Stimulated activated memory B cell treated with anti-CD40 and anti-IgM and Interleukin-4, amounts not matched to agents 10 μg/mL and 1 μg/mL and 100 μg/mL, for 72 hours (primary cell): ENCODE measurements at regions not wholly inside any gene's neighbourhood (a gene's known extent, or its start where the extent isn't known, plus 50 kb on each side); places are given as distances from the start of the nearest gene placed in this dataset.
A peak's percentile ranks its signal among the peaks of the same experiment; 100 is the strongest.

Source experiments
- ATAC-seq: fragments of 150-1000 bp; cut with Tn5 transposase; 2 replicates; pipeline ENCODE4 v1.10.0; 2021
- H3K27ac Mint-ChIP-seq: one replicate; pipeline ENCODE4 v1.8.0; 2022; ENCODE audit warnings: mild to moderate bottlenecking, mixed read lengths
- H3K27me3 Mint-ChIP-seq: one replicate; pipeline ENCODE4 v1.8.0; 2022; ENCODE audit warnings: mixed read lengths
- H3K36me3 Mint-ChIP-seq: one replicate; pipeline ENCODE4 v1.8.0; 2022; ENCODE audit warnings: mixed read lengths
- H3K4me1 Mint-ChIP-seq: one replicate; pipeline ENCODE4 v1.8.0; 2022; ENCODE audit warnings: mixed read lengths
- H3K4me3 Mint-ChIP-seq: one replicate; pipeline ENCODE4 v1.8.0; 2022; ENCODE audit warnings: mild to moderate bottlenecking, moderate library complexity, mixed read lengths
- H3K9me3 Mint-ChIP-seq: one replicate; pipeline ENCODE4 v1.8.0; 2022; ENCODE audit warnings: mixed read lengths

- Mint-ChIP-seq H3K4me3 (no peak overlapping the region), H3K36me3 (no peaks in the 10 kb centered on the region), H3K4me1 (no peaks in the 10 kb centered on the region), H3K27ac (no peak overlapping the region), H3K9me3 (no peaks in the 10 kb centered on the region), H3K27me3 (no peaks in the 10 kb centered on the region)
- ATAC-seq, result no peak
Measured at GRCh38 chr2:65654496-65654895, 222.1 kb upstream of the SPRED2 start.

- Mint-ChIP-seq H3K36me3 (no peaks in the 10 kb centered on the region), H3K4me3 (no peak overlapping the region), H3K27me3 (no peaks in the 10 kb centered on the region), H3K9me3 (no peaks in the 10 kb centered on the region), H3K4me1 (no peaks in the 10 kb centered on the region), H3K27ac (no peak overlapping the region)
- no peak for ATAC-seq
Measured at GRCh38 chr2:65652066-65652465, 219.7 kb upstream of the SPRED2 start.

- H3K27me3 Mint-ChIP-seq, result no peaks in the 10 kb centered on the region
- H3K9me3 Mint-ChIP-seq, result no peaks in the 10 kb centered on the region
- H3K36me3 Mint-ChIP-seq, result no peaks in the 10 kb centered on the region
- H3K4me1 Mint-ChIP-seq, result no peaks in the 10 kb centered on the region
- H3K27ac Mint-ChIP-seq, result no peak overlapping the region
- no peak overlapping the region for H3K4me3 Mint-ChIP-seq
- no peak for ATAC-seq
Measured at GRCh38 chr2:65649811-65650589, 217.6 kb upstream of the SPRED2 start.

GRCh38 chr2:65647249-65647842 is 214.9 kb upstream of the SPRED2 start:
- Mint-ChIP-seq H3K27ac (no peak overlapping the region), H3K4me3 (no peak overlapping the region), H3K4me1 (no peaks in the 10 kb centered on the region), H3K36me3 (no peaks in the 10 kb centered on the region), H3K27me3 (no peaks in the 10 kb centered on the region), H3K9me3 (no peaks in the 10 kb centered on the region)
- peak; percentile 51 for ATAC-seq

GRCh38 chr2:65640793-65641103 is 208.3 kb upstream of the SPRED2 start:
- Mint-ChIP-seq H3K9me3 (no peaks in the 10 kb centered on the region), H3K27ac (no peak overlapping the region), H3K27me3 (no peaks in the 10 kb centered on the region), H3K4me3 (no peak overlapping the region), H3K4me1 (peaks cover 6% of the 10 kb centered on the region), H3K36me3 (no peaks in the 10 kb centered on the region)
- ATAC-seq, result no peak

- Mint-ChIP-seq H3K4me1 (peaks cover 6% of the 10 kb centered on the region), H3K27ac (no peak overlapping the region), H3K27me3 (no peaks in the 10 kb centered on the region)
Measured at GRCh38 chr2:65639156-65639864, 206.9 kb upstream of the SPRED2 start.

GRCh38 chr2:65638443-65638842 is 206.0 kb upstream of the SPRED2 start:
- peaks cover 4% of the 10 kb centered on the region for H3K27me3 Mint-ChIP-seq
- H3K9me3 Mint-ChIP-seq, result no peaks in the 10 kb centered on the region
- H3K36me3 Mint-ChIP-seq, result peaks cover 5% of the 10 kb centered on the region
- H3K4me1 Mint-ChIP-seq, result peaks cover 6% of the 10 kb centered on the region
- H3K4me3 Mint-ChIP-seq, result no peak overlapping the region
- no peak overlapping the region for H3K27ac Mint-ChIP-seq
- ATAC-seq, result no peak

More at GRCh38 chr2:65639156-65639864, 206.9 kb upstream of the SPRED2 start:
- Mint-ChIP-seq H3K4me3 (no peak overlapping the region), H3K9me3 (no peaks in the 10 kb centered on the region), H3K36me3 (no peaks in the 10 kb centered on the region)
- no peak for ATAC-seq

GRCh38 chr2:65636813-65637483 is 204.5 kb upstream of the SPRED2 start:
- Mint-ChIP-seq H3K4me1 (peaks cover 6% of the 10 kb centered on the region), H3K27me3 (peaks cover 10% of the 10 kb centered on the region), H3K4me3 (no peak overlapping the region), H3K36me3 (peaks cover 5% of the 10 kb centered on the region), H3K27ac (no peak overlapping the region), H3K9me3 (no peaks in the 10 kb centered on the region)
- no peak for ATAC-seq

GRCh38 chr2:65636024-65636423 is 203.6 kb upstream of the SPRED2 start:
- no peak overlapping the region for H3K27ac Mint-ChIP-seq
- no peak for ATAC-seq
- H3K4me1 Mint-ChIP-seq, result peaks cover 6% of the 10 kb centered on the region
- H3K4me3 Mint-ChIP-seq, result no peak overlapping the region
- no peaks in the 10 kb centered on the region for H3K9me3 Mint-ChIP-seq
- H3K36me3 Mint-ChIP-seq, result peaks cover 5% of the 10 kb centered on the region
- H3K27me3 Mint-ChIP-seq, result peaks cover 10% of the 10 kb centered on the region

GRCh38 chr2:65634304-65634703 is 201.9 kb upstream of the SPRED2 start:
- no peak for ATAC-seq
- Mint-ChIP-seq H3K36me3 (peaks cover 5% of the 10 kb centered on the region), H3K4me1 (no peaks in the 10 kb centered on the region), H3K4me3 (no peak overlapping the region), H3K9me3 (no peaks in the 10 kb centered on the region), H3K27me3 (peaks cover 10% of the 10 kb centered on the region), H3K27ac (no peak overlapping the region)

GRCh38 chr2:65630643-65631042 is 198.2 kb upstream of the SPRED2 start:
- Mint-ChIP-seq H3K27ac (no peak overlapping the region), H3K9me3 (no peaks in the 10 kb centered on the region)

GRCh38 chr2:65628156-65628555 is 195.8 kb upstream of the SPRED2 start:
- Mint-ChIP-seq H3K36me3 (no peaks in the 10 kb centered on the region), H3K4me1 (peaks cover 2% of the 10 kb centered on the region), H3K27me3 (peaks cover 7% of the 10 kb centered on the region), H3K9me3 (no peaks in the 10 kb centered on the region), H3K4me3 (no peak overlapping the region), H3K27ac (no peak overlapping the region)
- ATAC-seq, result no peak

More at GRCh38 chr2:65630643-65631042, 198.2 kb upstream of the SPRED2 start:
- Mint-ChIP-seq H3K4me1 (no peaks in the 10 kb centered on the region), H3K27me3 (peaks cover 10% of the 10 kb centered on the region), H3K4me3 (no peak overlapping the region), H3K36me3 (peaks cover 5% of the 10 kb centered on the region)
- ATAC-seq, result no peak

GRCh38 chr2:65626831-65627230 is 194.4 kb upstream of the SPRED2 start:
- Mint-ChIP-seq H3K36me3 (peaks cover 12% of the 10 kb centered on the region), H3K4me1 (peaks cover 10% of the 10 kb centered on the region), H3K27ac (no peak overlapping the region), H3K4me3 (no peak overlapping the region), H3K9me3 (no peaks in the 10 kb centered on the region), H3K27me3 (peaks cover 17% of the 10 kb centered on the region)
- no peak for ATAC-seq

GRCh38 chr2:65625982-65626381 is 193.6 kb upstream of the SPRED2 start:
- Mint-ChIP-seq H3K9me3 (no peaks in the 10 kb centered on the region), H3K27me3 (peaks cover 18% of the 10 kb centered on the region), H3K4me1 (peaks cover 10% of the 10 kb centered on the region), H3K27ac (no peak overlapping the region), H3K4me3 (no peak overlapping the region), H3K36me3 (peaks cover 12% of the 10 kb centered on the region)
- ATAC-seq, result no peak

- no peak for ATAC-seq
- H3K27me3 Mint-ChIP-seq, result peaks cover 18% of the 10 kb centered on the region
- H3K27ac Mint-ChIP-seq, result peak overlapping the region; percentile 1
- H3K36me3 Mint-ChIP-seq, result peaks cover 12% of the 10 kb centered on the region
- H3K4me3 Mint-ChIP-seq, result no peak overlapping the region
- no peaks in the 10 kb centered on the region for H3K9me3 Mint-ChIP-seq
- H3K4me1 Mint-ChIP-seq, result peaks cover 10% of the 10 kb centered on the region
Measured at GRCh38 chr2:65622951-65623535, 190.6 kb upstream of the SPRED2 start.
